GM19023 (cell line): ENCODE measurements at regions not wholly inside any gene's neighbourhood (a gene's known extent, or its start where the extent isn't known, plus 50 kb on each side); places are given as distances from the start of the nearest gene placed in this dataset.

Experiments
- ATAC-seq: cut with Tn5 transposase; IDR thresholded peaks from one replicate; pipeline ENCODE4 v1.9.1; 2021; ENCODE audit warnings: mild to moderate bottlenecking, moderate library complexity; ENCODE audit not compliant: unreplicated experiment

- no peak for ATAC-seq
These were observed 96.8 kb upstream of the LPP start for GRCh38 chr3:188057124-188057523.

DNA sequence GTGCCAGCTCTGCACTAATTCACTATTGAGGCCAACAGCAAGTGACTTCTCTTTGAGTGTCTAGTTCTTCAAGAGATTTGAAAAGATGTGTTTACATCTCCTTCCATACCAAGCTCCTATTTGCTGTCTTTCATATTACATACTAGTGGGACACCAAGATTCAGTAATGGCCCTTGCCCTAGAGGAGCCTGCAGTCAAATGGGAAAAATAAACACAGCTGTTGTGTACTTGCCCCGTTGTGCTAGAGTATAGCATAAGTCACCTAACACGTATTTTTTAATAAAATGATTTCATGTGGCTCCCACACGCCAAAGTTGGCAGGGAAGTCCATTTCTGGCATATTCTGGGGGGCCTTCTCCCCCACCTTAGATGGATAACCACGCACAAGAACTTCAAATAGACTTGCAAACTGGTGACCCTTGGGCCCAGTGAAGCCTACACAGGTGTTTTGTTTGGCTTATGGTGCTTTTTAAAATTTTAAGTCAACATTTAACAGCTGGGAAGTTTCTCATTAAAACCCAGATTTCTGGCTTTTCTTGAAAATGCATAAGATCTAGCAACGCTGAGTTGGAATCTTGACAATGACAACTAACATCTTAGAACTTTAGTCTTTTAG is 95.3 kb upstream of the LPP start:
- no peak for ATAC-seq

DNA sequence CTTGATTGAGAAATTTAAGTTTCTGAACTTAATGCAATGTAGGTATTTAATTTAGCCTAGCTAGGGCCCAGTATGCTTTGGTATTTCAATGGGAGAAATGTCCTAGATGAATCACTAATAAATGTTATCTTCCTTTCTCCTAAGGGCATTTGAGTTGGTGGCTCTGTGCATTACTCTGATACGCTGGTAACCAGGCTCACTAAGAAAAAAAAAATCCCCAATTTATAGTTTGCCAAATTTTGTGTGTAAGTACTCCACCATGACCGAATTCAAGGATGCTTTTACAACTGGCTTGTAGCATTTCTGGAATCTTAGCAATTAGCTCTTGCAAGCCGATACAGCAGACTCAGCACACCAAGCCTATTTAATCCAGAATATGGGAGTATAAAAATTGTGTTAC is 94.6 kb upstream of the LPP start:
- no peak for ATAC-seq

- no peak for ATAC-seq
These were observed 93.6 kb upstream of the LPP start for GRCh38 chr3:188060264-188060835.

DNA sequence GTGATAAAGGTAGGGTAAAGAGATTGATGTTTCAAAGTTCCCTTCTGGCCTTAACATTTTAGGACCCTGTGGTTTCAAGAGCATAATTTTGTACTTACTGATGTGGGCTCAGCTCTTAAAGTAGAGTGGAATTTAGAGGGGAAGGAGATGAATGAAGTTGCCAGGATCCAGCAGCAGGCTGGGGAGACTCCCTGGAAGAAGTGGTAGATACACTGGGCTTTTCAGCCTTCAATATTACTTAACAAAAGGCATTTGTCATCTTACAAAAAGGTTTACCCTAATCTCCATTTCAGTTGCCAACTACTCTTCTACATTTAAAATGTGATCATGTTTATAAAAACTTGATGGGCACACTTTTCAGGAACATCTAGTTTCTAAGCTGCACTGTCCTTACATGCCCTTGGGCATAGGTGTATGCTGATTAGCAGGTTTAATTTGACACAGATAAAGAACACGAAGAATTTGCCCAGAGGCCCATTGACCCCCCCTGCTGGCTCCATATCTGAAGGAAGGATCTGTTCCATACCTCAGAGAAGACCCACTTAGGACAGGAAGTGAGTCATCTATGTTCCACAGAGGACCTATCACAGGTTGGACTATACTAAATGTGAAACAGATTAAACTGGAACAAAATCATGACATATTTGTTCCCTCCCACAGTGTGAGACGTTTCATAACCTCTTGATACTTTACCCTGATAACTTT is 93.0 kb upstream of the LPP start:
- ATAC-seq = no peak

DNA sequence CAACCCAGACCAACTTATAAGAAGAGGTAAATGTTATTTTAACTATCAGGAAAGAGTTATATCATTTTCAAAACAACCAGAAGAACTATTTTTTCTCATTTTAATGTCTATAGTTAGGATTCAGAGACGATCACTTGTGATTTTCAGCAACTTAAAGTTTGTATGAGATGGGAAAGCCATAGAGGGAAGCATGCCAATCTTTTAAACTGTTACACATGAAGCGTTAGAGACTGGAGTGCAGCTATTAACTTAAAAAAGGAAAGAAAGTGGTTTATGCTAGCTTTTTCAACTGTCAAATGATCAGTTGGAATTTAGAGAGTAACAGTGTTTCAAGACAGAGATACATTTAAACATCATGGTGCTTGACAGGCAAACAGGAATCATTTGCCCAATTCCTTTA is 91.7 kb upstream of the LPP start:
- no peak for ATAC-seq

DNA sequence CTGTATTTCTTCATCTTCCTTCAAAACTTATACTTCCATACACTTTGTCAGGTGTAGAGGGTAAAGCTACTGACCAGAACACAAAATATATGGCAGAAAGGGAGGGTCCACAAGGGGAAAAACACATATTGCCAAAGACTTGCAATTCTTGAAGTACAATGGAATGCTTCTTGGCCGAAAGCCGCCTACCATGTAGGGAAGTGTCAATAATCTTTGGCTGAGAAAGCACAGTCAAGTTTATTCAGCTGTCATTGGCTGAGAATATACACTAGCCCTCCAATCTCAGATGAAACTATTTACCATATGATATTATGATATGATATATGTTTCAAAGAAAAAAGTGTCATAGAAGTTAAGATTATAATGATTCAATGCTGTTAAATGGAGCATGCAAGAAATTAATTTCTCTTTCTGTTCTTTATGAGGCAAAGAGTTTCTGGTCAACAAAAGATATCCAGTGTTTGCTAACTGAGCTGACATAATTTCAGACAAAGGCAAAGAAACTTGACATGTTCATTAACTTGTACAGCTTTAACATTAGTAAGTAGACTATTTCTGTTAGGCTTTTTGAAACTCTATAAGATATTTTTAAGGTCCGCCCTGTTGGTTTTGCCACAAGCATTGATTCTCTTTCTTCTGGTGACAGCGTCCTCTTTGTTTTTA is 89.0 kb upstream of the LPP start:
- no peak for ATAC-seq

DNA sequence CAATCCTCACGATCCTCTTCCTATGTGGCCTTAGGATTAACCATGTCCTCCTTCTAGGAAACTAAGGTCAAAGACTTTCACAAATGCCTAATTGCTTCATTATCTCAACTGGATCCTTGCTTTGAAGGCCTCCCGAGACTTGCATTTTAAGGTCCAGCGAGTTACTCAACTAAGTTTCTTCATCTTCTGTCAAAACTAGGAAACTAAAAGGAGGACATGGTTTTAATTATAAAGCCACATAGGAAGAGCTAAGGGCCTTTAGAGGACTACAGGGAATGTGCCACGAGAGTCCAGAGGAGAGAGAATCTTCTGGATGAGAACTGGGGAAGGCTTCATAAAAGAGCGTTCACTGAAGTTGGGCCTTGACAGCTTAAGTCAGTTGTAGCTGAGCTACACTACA is 87.8 kb upstream of the LPP start:
- ATAC-seq = no peak

GRCh38 chr3:188067932-188068331 is 86.0 kb upstream of the LPP start:
- no peak for ATAC-seq

GRCh38 chr3:188068342-188068741 is 85.6 kb upstream of the LPP start:
- ATAC-seq = no peak

- ATAC-seq = no peak
These were observed 82.3 kb upstream of the LPP start for GRCh38 chr3:188071636-188072035.

DNA sequence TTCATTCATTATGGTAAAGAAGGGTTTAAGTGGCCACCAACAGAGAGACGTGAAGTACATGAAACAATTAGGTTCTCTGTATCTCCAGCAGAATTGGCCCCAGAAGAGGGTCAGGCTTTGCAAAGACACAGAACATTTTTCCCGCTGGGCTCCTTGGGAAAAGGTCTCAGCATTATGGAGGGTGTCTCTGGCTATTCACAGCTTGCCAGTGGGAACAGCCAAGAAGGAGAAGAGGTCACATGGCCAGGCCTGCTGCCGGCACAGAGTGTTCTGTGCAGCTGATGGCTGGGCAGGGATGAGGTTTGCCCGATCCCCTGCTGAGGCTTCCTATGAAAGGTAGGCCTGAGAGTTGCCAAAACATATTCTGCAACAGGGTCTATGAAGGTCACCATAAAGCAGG is 77.8 kb upstream of the LPP start:
- no peak for ATAC-seq

- ATAC-seq = no peak
These were observed 76.7 kb upstream of the LPP start for GRCh38 chr3:188077160-188077799.

DNA sequence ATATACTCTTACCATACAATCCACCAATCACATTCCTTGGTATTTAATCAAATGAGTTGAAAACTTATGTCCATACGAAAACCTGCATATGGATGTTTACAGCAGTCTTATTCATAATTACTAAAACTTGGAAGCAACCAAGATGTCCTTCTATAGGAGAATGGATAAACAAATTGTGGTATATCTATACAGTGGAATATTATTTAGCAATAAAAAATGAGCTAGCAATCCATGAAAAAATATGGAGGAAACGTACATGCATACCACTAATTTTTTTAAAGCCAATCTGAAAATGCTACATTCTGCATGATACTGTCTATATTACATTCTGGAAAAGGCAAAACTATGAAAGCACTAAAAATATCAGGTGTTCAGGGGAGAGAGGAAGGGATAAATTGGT is 73.9 kb upstream of the LPP start:
- ATAC-seq = no peak

DNA sequence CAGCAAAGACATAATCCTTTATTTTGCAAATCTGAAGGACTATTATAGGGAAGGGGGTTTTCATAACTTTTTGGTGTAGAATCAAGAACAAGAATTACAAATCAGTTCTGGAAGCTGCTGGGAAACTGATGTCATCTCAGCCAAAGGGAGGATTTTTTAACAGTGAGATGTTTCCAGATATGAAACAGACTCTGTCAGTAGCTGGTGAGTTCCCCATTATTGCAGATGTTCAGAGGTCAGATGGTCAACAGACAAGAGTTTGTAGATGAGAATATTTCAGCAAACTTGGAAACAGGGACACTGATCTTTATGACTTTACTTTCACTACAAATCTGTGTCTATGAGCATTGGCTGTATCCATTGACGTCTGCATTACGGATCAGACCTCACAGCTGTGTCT is 71.9 kb upstream of the LPP start:
- ATAC-seq = no peak

DNA sequence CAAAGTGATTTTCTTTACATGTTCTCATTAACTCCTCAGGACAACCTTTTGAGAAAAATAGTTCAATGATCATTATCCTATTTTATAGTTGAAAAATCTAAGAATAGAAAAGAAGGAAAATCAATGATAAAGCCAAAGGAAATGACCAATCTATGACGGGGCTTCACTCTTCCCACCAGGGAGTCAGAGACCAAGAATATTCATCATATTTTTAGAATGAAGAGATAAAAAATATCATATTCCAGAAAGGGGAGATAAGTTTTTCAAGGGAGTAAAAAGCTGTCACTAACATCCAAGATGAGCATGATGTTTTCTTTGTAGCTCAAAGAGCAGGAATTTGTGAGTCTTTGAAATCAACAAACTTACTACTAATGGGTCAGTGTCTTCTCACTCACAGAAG is 71.5 kb upstream of the LPP start:
- ATAC-seq = no peak

DNA sequence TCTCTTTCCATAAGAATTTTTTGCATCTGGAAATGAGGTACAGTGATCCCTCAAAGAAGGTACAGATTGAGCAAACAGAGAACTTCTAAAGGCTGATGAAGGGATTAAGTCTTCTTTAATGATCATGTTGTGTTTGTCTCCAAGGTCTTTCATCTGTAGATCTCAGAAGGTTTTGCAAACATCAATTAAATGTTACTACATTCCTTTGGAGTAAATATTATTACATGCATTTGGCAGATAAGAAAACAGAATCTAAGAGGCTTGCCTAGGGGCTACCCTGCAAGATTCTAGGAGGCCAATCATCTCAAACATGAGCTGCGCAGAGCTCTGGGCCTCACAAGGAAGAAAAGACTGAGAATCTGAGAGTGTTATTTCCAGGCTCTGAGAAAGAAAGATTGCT is 70.9 kb upstream of the LPP start:
- no peak for ATAC-seq

DNA sequence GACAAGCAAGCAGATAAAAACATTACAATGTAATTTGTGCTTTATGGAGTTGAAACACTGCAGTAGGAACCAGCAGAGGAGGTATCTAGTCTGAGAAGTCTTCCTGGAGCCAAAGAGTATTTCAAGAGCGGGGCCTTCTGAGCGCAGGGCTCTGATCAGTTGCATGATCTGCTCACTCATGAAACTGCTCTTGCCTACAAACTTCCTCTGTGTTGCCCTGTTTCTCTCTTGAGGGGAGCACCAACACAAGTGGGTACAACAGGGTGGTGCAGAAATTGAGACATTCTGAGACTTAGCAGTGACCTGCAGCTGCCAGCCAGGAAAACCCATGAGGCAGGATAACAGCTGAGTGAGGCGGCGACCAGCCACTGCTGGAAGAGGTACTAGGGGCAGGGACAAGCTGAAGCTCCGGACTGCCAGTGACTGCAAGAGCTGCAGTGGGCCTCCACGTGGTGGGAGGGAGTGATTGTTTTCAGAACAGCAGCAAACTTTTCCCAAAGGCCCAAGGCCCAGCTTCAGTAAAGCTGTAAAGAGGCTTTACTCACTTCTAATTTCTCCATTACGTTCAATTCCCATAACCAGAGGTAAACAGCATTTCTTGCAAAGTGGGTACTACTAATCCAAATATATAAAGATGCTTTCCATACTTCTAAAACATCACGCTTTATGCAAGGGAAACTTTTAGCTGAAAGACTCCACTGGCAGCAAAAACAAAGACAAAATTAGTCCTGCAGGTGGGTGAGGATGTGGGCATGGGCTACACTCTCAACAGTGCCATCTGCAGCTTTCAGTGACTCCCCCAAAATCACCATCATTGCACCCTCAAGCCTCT is 69.0 kb upstream of the LPP start:
- no peak for ATAC-seq

DNA sequence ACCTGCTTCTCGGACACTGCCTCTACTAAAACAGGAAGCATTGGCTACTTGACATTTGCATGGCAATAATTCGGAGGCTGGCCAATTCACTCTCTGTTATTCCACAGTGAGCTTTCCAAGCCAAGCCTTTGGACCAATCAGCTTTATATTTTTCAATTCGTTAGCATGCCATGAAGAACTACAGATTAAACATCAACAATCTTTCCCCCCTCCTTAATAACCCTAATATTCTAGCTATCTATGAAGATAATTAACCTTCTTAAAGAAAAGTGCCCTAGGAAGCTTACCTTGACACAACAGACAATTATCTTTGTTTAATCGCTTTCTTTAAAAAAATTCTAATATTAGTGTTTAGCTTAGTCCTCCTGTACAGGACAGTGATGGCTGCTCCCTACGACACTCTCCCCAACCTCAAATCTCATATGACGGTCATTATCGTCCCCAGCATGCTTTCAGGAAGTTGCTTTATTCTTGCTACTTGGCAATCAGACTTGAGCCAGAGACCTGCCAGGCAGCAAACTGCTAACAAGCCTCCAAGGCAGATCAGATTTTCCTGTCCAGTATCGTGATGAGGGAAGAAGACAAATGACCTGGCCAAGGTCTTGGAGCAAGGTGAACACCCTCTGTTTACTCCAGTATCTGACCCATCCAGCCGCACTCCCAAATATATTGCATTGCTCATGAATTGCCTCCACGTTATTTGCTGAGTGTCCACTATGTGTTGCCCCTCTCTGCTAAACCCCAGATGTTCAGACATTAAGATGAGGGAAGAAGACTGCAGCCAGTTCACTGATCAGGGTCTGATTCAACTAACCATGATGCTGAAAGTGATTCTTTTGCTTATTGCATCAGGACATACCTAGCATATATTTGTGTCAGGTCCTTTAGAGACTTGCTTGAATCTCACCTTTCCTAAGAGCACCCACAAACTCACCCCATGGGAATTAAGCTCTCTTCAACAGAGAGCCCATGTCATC is 68.1 kb upstream of the LPP start:
- no peak for ATAC-seq
